ENCODE measurements at regions not wholly inside any gene's neighbourhood (a gene's known extent, or its start where the extent isn't known, plus 50 kb on each side); places are given as distances from the start of the nearest gene placed in this dataset.
"Not testable (repeated sequence)": the region's sequence is repeated elsewhere in the genome, so short reads cannot be mapped to it uniquely, and the experiment has no call there.

GRCh38 chr10:9158675-9159074 is 1104.2 kb downstream of the GATA3 start:
- Histone ChIP-seq H3K9me3 (ENCODE audit: control insufficient read depth, low read length) (peaks cover 6% of the 10 kb centered on the region), H3K4me3 (ENCODE audit: low read length) (no peak overlapping the region), H3K4me1 (ENCODE audit: control insufficient read depth, insufficient read depth, low read length) (no peaks in the 10 kb centered on the region), H3K36me3 (ENCODE audit: control insufficient read depth, insufficient read depth, low read length, severe bottlenecking) (no peaks in the 10 kb centered on the region), H3K27me3 (replicated peaks; ENCODE audit: control insufficient read depth, insufficient read depth, low read length) (no peaks in the 10 kb centered on the region), H3K9ac (ENCODE audit: low read length) (no peak overlapping the region)
- DNase-seq (ENCODE audit: low read depth) = no peak

GRCh38 chr10:9160275-9160674 is 1105.8 kb downstream of the GATA3 start:
- Histone ChIP-seq H3K4me3 (ENCODE audit: low read length) (no peak overlapping the region), H3K27me3 (replicated peaks; ENCODE audit: control insufficient read depth, insufficient read depth, low read length) (no peaks in the 10 kb centered on the region), H3K36me3 (ENCODE audit: control insufficient read depth, insufficient read depth, low read length, severe bottlenecking) (no peaks in the 10 kb centered on the region), H3K4me1 (ENCODE audit: control insufficient read depth, insufficient read depth, low read length) (no peaks in the 10 kb centered on the region), H3K9me3 (ENCODE audit: control insufficient read depth, low read length) (peaks cover 16% of the 10 kb centered on the region), H3K9ac (ENCODE audit: low read length) (no peak overlapping the region)
- DNase-seq (ENCODE audit: low read depth) = no peak

- Histone ChIP-seq H3K4me3 (ENCODE audit: low read length) (no peak overlapping the region), H3K4me1 (ENCODE audit: control insufficient read depth, insufficient read depth, low read length) (no peaks in the 10 kb centered on the region), H3K9ac (ENCODE audit: low read length) (no peak overlapping the region), H3K36me3 (ENCODE audit: control insufficient read depth, insufficient read depth, low read length, severe bottlenecking) (no peaks in the 10 kb centered on the region), H3K27me3 (replicated peaks; ENCODE audit: control insufficient read depth, insufficient read depth, low read length) (no peaks in the 10 kb centered on the region), H3K9me3 (ENCODE audit: control insufficient read depth, low read length) (peaks cover 16% of the 10 kb centered on the region)
- no peak for DNase-seq (ENCODE audit: low read depth)
Observed at GRCh38 chr10:9163699-9164098, 1109.2 kb downstream of the GATA3 start.

GRCh38 chr10:9166770-9167169 is 1112.3 kb downstream of the GATA3 start:
- peaks cover 13% of the 10 kb centered on the region for H3K9me3 ChIP-seq (ENCODE audit: control insufficient read depth, low read length)
- H3K36me3 ChIP-seq (ENCODE audit: control insufficient read depth, insufficient read depth, low read length, severe bottlenecking) = no peaks in the 10 kb centered on the region
- H3K9ac ChIP-seq (ENCODE audit: low read length) = no peak overlapping the region
- no peak for DNase-seq (ENCODE audit: low read depth)
- no peaks in the 10 kb centered on the region for H3K27me3 ChIP-seq (replicated peaks; ENCODE audit: control insufficient read depth, insufficient read depth, low read length)
- H3K4me1 ChIP-seq (ENCODE audit: control insufficient read depth, insufficient read depth, low read length) = no peaks in the 10 kb centered on the region
- H3K4me3 ChIP-seq (ENCODE audit: low read length) = no peak overlapping the region

GRCh38 chr10:9172276-9172675 is 1117.8 kb downstream of the GATA3 start:
- Histone ChIP-seq H3K27me3 (replicated peaks; ENCODE audit: control insufficient read depth, insufficient read depth, low read length) (no peaks in the 10 kb centered on the region), H3K4me3 (ENCODE audit: low read length) (no peak overlapping the region), H3K9ac (ENCODE audit: low read length) (no peak overlapping the region), H3K36me3 (ENCODE audit: control insufficient read depth, insufficient read depth, low read length, severe bottlenecking) (no peaks in the 10 kb centered on the region), H3K4me1 (ENCODE audit: control insufficient read depth, insufficient read depth, low read length) (no peaks in the 10 kb centered on the region), H3K9me3 (ENCODE audit: control insufficient read depth, low read length) (no peaks in the 10 kb centered on the region)
- no peak for DNase-seq (ENCODE audit: low read depth)

- H3K9ac ChIP-seq (ENCODE audit: low read length) = no peak overlapping the region
- DNase-seq (ENCODE audit: low read depth) = no peak
Observed at GRCh38 chr10:9175200-9175599, 1120.7 kb downstream of the GATA3 start.

GRCh38 chr10:9183197-9183880 is 1128.9 kb downstream of the GATA3 start:
- not testable (repeated sequence) for H3K4me3 ChIP-seq (ENCODE audit: low read length); DNase-seq (ENCODE audit: low read depth); H3K4me1 ChIP-seq (ENCODE audit: control insufficient read depth, insufficient read depth, low read length); H3K27me3 ChIP-seq (replicated peaks; ENCODE audit: control insufficient read depth, insufficient read depth, low read length); H3K36me3 ChIP-seq (ENCODE audit: control insufficient read depth, insufficient read depth, low read length, severe bottlenecking); H3K9me3 ChIP-seq (ENCODE audit: control insufficient read depth, low read length); H3K9ac ChIP-seq (ENCODE audit: low read length)

More at GRCh38 chr10:9175200-9175599, 1120.7 kb downstream of the GATA3 start:
- H3K9me3 ChIP-seq (ENCODE audit: control insufficient read depth, low read length) = no peaks in the 10 kb centered on the region
- no peaks in the 10 kb centered on the region for H3K36me3 ChIP-seq (ENCODE audit: control insufficient read depth, insufficient read depth, low read length, severe bottlenecking)
- H3K4me1 ChIP-seq (ENCODE audit: control insufficient read depth, insufficient read depth, low read length) = no peaks in the 10 kb centered on the region
- H3K4me3 ChIP-seq (ENCODE audit: low read length) = no peak overlapping the region
- no peaks in the 10 kb centered on the region for H3K27me3 ChIP-seq (replicated peaks; ENCODE audit: control insufficient read depth, insufficient read depth, low read length)

- no peak overlapping the region for H3K9ac ChIP-seq (ENCODE audit: low read length)
- H3K9me3 ChIP-seq (ENCODE audit: control insufficient read depth, low read length) = no peaks in the 10 kb centered on the region
- no peak overlapping the region for H3K4me3 ChIP-seq (ENCODE audit: low read length)
- no peak for DNase-seq (ENCODE audit: low read depth)
- H3K27me3 ChIP-seq (replicated peaks; ENCODE audit: control insufficient read depth, insufficient read depth, low read length) = no peaks in the 10 kb centered on the region
- H3K36me3 ChIP-seq (ENCODE audit: control insufficient read depth, insufficient read depth, low read length, severe bottlenecking) = no peaks in the 10 kb centered on the region
- H3K4me1 ChIP-seq (ENCODE audit: control insufficient read depth, insufficient read depth, low read length) = no peaks in the 10 kb centered on the region
Observed at GRCh38 chr10:9188022-9188810, 1133.7 kb downstream of the GATA3 start.

- Histone ChIP-seq H3K9me3 (ENCODE audit: control insufficient read depth, low read length) (no peaks in the 10 kb centered on the region), H3K4me3 (ENCODE audit: low read length) (no peak overlapping the region), H3K4me1 (ENCODE audit: control insufficient read depth, insufficient read depth, low read length) (no peaks in the 10 kb centered on the region), H3K27me3 (replicated peaks; ENCODE audit: control insufficient read depth, insufficient read depth, low read length) (no peaks in the 10 kb centered on the region), H3K9ac (ENCODE audit: low read length) (no peak overlapping the region), H3K36me3 (ENCODE audit: control insufficient read depth, insufficient read depth, low read length, severe bottlenecking) (no peaks in the 10 kb centered on the region)
- no peak for DNase-seq (ENCODE audit: low read depth)
Observed at GRCh38 chr10:9189448-9189847, 1135.0 kb downstream of the GATA3 start.

GRCh38 chr10:9193120-9193519 is 1138.6 kb downstream of the GATA3 start:
- H3K9ac ChIP-seq (ENCODE audit: low read length) = no peak overlapping the region
- H3K4me1 ChIP-seq (ENCODE audit: control insufficient read depth, insufficient read depth, low read length) = no peaks in the 10 kb centered on the region
- H3K9me3 ChIP-seq (ENCODE audit: control insufficient read depth, low read length) = no peaks in the 10 kb centered on the region
- no peaks in the 10 kb centered on the region for H3K27me3 ChIP-seq (replicated peaks; ENCODE audit: control insufficient read depth, insufficient read depth, low read length)
- DNase-seq (ENCODE audit: low read depth) = no peak
- H3K4me3 ChIP-seq (ENCODE audit: low read length) = no peak overlapping the region
- no peaks in the 10 kb centered on the region for H3K36me3 ChIP-seq (ENCODE audit: control insufficient read depth, insufficient read depth, low read length, severe bottlenecking)

- Histone ChIP-seq H3K4me3 (ENCODE audit: low read length) (no peak overlapping the region), H3K9ac (ENCODE audit: low read length) (no peak overlapping the region), H3K4me1 (ENCODE audit: control insufficient read depth, insufficient read depth, low read length) (peaks cover 6% of the 10 kb centered on the region), H3K27me3 (replicated peaks; ENCODE audit: control insufficient read depth, insufficient read depth, low read length) (no peaks in the 10 kb centered on the region), H3K36me3 (ENCODE audit: control insufficient read depth, insufficient read depth, low read length, severe bottlenecking) (no peaks in the 10 kb centered on the region), H3K9me3 (ENCODE audit: control insufficient read depth, low read length) (no peaks in the 10 kb centered on the region)
- DNase-seq (ENCODE audit: low read depth) = no peak
Observed at GRCh38 chr10:9195385-9195784, 1140.9 kb downstream of the GATA3 start.
